GM18907 (cell line): ENCODE measurements at regions not wholly inside any gene's neighbourhood (a gene's known extent, or its start where the extent isn't known, plus 50 kb on each side); places are given as distances from the start of the nearest gene placed in this dataset.

Experiments
- ATAC-seq: cut with Tn5 transposase; IDR thresholded peaks from one replicate; pipeline ENCODE4 v1.9.1; 2021; ENCODE audit warnings: mild to moderate bottlenecking, moderate library complexity; ENCODE audit not compliant: unreplicated experiment

DNA sequence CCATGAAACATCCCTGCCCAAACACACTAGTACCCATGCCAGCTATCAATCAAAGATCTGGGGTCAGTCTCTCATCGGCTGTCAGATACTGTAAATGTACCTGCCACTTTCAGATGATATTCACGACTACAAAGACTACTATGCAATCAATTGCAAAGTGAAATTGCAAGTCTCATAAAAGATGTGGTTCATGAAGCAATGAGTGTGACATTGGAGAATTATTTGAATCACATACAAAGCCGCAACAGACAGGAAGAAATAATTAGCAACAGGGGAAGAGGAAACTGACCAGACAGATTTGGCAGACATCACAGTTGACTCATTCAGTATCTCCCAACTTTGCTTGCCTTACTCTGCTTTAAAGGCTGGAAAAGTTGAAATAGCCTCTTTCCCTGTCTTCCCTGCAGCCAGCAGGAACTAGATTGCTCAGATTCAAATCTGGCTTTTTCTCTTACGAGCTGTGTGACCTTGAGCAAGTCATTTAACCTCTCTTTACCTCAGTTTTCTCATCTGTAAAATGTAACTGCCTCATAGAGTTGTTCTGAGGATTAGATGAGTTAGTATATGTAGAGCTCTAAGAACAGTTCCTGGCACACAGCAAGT, 95.7 kb upstream of the C3orf80 start:
- ATAC-seq = peak; percentile 63

GRCh38 chr3:160130071-160130470, 95.2 kb upstream of the C3orf80 start:
- no peak for ATAC-seq

DNA sequence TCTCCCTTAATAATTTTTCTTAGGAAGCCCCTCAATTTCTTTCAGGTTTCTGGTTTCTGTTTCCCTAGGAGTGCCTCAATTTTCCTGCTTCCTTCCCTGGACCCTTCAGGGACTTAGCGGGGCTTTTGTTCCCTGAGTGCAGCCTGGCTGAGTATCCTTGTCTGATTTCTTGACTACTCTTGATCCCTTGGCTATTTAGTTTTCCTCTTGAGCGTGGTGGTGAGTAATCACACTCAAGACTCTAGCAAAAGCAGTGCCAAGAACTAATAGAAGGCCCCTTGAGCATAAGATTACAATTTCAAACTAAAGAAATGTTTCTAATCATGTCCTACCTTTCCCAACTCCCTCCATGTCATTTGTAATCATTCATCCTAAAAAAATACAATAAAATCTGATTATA, 94.3 kb upstream of the C3orf80 start:
- ATAC-seq = no peak

DNA sequence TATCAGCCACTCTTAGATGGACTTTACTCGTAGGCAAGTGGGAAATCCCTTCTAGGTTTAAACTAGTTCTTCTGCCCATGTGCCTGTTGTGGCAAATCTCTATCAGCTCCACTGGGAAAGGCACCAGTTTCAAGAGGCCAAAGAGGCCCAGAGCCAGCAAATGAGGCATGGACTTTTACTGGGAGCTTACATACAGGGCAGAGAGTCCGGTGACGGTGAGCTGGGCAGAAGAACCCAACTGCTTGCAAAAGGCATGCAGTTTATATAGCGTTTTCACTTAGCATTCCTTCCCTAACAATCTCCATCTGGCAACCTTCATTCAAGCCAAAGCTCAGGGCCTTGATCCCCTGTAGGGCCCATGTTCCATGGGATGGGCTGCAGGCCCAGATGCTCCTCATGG, 93.0 kb upstream of the C3orf80 start:
- ATAC-seq = no peak

- no peak for ATAC-seq
Measured at GRCh38 chr3:160133757-160134156, 91.5 kb upstream of the C3orf80 start.

GRCh38 chr3:160134454-160134853, 90.8 kb upstream of the C3orf80 start:
- no peak for ATAC-seq

DNA sequence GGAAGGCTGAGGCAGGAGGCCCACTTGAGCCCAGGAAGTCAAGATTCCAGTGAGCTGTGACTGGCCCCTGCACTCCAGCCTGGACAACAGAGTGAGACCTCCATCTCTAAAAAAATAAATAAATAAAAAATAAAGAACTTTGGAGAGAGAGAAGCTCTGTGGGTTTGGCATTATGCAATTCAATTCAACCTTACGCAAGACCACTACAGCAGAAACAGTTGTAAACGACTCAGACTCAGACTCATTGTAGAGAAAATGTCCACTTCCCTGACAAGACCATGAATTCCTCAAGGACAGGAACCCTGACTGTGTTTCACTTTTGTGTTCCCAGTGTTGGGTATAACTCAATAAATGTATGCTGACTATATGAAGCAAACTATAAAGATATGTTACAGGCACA, 90.3 kb upstream of the C3orf80 start:
- no peak for ATAC-seq

- ATAC-seq = peak; percentile 48
Measured at GRCh38 chr3:160135851-160136250, 89.4 kb upstream of the C3orf80 start.

GRCh38 chr3:160136421-160136820, 88.8 kb upstream of the C3orf80 start:
- peak; percentile 37 for ATAC-seq

GRCh38 chr3:160139291-160139690, 85.9 kb upstream of the C3orf80 start:
- no peak for ATAC-seq

- ATAC-seq = no peak
Measured at GRCh38 chr3:160140756-160141155, 84.5 kb upstream of the C3orf80 start.

- ATAC-seq = no peak
Measured at GRCh38 chr3:160141485-160142185, 83.6 kb upstream of the C3orf80 start.

GRCh38 chr3:160143482-160143881, 81.7 kb upstream of the C3orf80 start:
- no peak for ATAC-seq

DNA sequence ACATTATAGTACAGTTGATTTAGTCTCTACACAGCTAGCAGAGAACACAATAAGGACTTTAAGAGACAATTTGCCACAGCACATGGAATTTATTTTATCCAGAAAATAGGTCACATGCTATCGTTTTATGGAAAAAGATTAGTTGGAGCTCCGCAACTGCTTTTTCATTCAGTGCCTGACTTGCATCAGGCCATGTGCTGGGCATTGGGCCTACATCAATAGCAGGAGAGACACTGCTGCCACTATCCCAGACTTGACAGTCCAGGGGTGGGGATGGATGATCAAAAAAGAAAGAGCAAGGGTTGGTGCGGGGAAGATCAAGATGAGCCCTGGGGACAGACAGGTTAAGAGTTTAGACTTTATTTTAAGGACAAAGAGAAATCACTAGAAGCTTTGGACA, 75.2 kb upstream of the C3orf80 start:
- no peak for ATAC-seq

GRCh38 chr3:160150525-160150924, 74.7 kb upstream of the C3orf80 start:
- no peak for ATAC-seq

- no peak for ATAC-seq
Measured at GRCh38 chr3:160152638-160153037, 72.6 kb upstream of the C3orf80 start.

- no peak for ATAC-seq
Measured at GRCh38 chr3:160154033-160154432, 71.2 kb upstream of the C3orf80 start.

DNA sequence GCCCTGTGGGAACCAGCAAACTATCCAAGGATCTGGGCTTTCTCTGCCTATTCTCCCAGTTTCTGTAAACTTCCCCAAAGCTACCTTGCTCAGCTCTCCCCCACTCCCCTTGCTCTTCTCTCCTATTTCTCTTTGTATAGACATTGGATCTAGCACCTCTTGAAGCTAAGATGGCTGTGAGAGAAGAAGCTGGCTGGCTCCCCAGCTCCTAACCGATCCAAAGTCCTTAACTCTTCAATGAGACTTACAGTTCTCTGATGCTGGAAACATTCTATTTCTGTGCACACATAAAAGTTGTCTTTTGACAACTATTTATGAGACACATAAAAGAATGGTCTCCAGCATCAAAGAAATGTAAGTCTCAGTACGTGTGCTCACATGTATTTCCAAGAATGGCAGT, 70.6 kb upstream of the C3orf80 start:
- ATAC-seq = no peak

- ATAC-seq = no peak
Measured at GRCh38 chr3:160157321-160157720, 67.9 kb upstream of the C3orf80 start.

- ATAC-seq = no peak
Measured at GRCh38 chr3:160159341-160159740, 65.9 kb upstream of the C3orf80 start.

- no peak for ATAC-seq
Measured at GRCh38 chr3:160159806-160160205, 65.4 kb upstream of the C3orf80 start.

DNA sequence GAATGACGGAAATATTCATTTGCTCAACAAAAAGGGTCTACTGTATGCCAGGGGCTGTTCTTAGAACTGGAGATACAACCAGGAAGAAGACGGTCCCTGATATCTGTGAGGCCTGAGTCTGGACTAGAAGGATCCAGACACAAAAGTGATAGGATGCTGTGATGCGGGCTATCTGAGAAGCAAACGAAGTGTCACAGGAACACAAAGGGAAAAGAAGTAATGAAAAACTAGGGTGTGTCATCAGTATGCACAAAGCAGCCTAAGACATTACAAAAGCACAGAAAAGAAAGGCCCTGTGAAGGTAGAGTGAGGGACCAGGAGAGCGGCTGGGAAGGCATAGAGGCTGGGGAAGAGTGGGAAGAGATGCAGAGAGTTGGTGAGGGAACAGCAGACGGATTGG, 63.3 kb upstream of the C3orf80 start:
- no peak for ATAC-seq

- no peak for ATAC-seq
Measured at GRCh38 chr3:160162440-160162839, 62.8 kb upstream of the C3orf80 start.
